Ovary (tissue), 3 donors: ENCODE measurements at regions not wholly inside any gene's neighbourhood (a gene's known extent, or its start where the extent isn't known, plus 50 kb on each side); places are given as distances from the start of the nearest gene placed in this dataset.

Experiments used
- EP300 ChIP-seq: sonication (generic); formaldehyde crosslinking; IDR thresholded peaks from one replicate; pipeline ENCODE4 v1.6.1; 2017; ENCODE audit warnings: antibody characterized with exemption
- POLR2A ChIP-seq: fragments of 450-650 bp; IDR thresholded peaks from one replicate; pipeline ENCODE4 v1.6.1; 2017; ENCODE audit warnings: antibody characterized with exemption, mild to moderate bottlenecking, moderate library complexity
- TF ChIP-seq, protein P1 (sequence below), 3 donors: fragments of 450-650 bp in 2 of 3; fragments of 200-600 bp in 1 of 3; IDR thresholded peaks; one replicate each; pipeline versions ENCODE4 v1.5.1 to v1.8.0; 2016 to 2022; ENCODE audit warnings: antibody characterized with exemption in 3 of 3, mild to moderate bottlenecking in 1 of 3
- donor health status: DM: no; HTN: no; CAD: no.

DNA sequence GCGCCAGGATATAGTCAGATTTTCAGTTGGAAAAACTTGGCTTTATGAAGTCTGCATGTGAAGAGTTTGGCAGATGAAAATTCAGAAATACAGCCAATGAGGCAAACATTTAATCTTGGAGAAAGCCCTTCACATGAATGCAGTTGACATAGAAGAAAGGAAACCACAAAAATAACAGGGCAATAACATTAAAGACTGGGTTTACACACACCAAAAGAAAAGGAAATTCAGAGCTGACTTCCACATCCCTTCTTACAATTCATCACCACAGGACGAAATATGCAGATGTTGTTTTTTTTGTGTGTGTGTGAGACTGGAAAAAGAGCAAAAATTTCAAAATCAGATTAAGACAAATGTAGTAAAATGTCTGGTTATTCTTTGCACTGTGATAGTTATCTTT lies 69.8 kb upstream of the HEY2 start:
- TF ChIP-seq, protein P1, sequence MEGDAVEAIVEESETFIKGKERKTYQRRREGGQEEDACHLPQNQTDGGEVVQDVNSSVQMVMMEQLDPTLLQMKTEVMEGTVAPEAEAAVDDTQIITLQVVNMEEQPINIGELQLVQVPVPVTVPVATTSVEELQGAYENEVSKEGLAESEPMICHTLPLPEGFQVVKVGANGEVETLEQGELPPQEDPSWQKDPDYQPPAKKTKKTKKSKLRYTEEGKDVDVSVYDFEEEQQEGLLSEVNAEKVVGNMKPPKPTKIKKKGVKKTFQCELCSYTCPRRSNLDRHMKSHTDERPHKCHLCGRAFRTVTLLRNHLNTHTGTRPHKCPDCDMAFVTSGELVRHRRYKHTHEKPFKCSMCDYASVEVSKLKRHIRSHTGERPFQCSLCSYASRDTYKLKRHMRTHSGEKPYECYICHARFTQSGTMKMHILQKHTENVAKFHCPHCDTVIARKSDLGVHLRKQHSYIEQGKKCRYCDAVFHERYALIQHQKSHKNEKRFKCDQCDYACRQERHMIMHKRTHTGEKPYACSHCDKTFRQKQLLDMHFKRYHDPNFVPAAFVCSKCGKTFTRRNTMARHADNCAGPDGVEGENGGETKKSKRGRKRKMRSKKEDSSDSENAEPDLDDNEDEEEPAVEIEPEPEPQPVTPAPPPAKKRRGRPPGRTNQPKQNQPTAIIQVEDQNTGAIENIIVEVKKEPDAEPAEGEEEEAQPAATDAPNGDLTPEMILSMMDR (IDR thresholded peaks at IDR 0.05): no peak
- TF ChIP-seq POLR2A (no peak), EP300 (no peak)
